ENCODE measurements at regions not wholly inside any gene's neighbourhood (a gene's known extent, or its start where the extent isn't known, plus 50 kb on each side); places are given as distances from the start of the nearest gene placed in this dataset.

- TF ChIP-seq CTCF (IDR thresholded peaks at IDR 0.05; ENCODE audit: low read length) (no peak), EZH2 (IDR thresholded peaks at IDR 0.05; ENCODE audit: borderline replicate concordance, low read length) (no peak)
Measured at GRCh38 chr3:73284472-73284871, 223.0 kb downstream of the EBLN2 start.
